ENCODE measurements at regions not wholly inside any gene's neighbourhood (a gene's known extent, or its start where the extent isn't known, plus 50 kb on each side); places are given as distances from the start of the nearest gene placed in this dataset.

DNA sequence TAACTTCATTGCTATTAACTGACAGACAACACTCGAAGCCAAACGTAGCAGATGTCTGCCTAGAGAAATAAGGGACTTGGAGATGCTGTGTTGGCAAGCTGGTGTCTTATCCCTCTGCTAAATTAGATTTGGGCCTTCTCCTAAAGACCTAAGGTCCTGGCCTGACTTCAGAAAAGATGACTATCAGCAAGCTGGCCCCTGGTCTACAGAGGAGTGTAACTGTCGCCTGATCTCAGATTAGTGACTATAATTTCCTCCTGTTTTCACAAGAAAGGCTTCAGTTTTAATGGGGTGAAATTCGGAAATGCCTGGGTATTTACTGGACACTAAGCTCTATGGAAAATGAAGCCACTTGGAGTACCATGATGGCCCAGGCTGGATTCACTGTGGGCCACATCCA is 53.1 kb upstream of the SLC7A14 start (continued):
- TF ChIP-seq, protein P1, sequence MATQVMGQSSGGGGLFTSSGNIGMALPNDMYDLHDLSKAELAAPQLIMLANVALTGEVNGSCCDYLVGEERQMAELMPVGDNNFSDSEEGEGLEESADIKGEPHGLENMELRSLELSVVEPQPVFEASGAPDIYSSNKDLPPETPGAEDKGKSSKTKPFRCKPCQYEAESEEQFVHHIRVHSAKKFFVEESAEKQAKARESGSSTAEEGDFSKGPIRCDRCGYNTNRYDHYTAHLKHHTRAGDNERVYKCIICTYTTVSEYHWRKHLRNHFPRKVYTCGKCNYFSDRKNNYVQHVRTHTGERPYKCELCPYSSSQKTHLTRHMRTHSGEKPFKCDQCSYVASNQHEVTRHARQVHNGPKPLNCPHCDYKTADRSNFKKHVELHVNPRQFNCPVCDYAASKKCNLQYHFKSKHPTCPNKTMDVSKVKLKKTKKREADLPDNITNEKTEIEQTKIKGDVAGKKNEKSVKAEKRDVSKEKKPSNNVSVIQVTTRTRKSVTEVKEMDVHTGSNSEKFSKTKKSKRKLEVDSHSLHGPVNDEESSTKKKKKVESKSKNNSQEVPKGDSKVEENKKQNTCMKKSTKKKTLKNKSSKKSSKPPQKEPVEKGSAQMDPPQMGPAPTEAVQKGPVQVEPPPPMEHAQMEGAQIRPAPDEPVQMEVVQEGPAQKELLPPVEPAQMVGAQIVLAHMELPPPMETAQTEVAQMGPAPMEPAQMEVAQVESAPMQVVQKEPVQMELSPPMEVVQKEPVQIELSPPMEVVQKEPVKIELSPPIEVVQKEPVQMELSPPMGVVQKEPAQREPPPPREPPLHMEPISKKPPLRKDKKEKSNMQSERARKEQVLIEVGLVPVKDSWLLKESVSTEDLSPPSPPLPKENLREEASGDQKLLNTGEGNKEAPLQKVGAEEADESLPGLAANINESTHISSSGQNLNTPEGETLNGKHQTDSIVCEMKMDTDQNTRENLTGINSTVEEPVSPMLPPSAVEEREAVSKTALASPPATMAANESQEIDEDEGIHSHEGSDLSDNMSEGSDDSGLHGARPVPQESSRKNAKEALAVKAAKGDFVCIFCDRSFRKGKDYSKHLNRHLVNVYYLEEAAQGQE (tag by site-specific recombination; IDR thresholded peaks at IDR 0.05): no peak
- no peak for TF ChIP-seq ZNF140 (tag by site-specific recombination; IDR thresholded peaks at IDR 0.05)
- TF ChIP-seq ZNF214 (tag by site-specific recombination; IDR thresholded peaks at IDR 0.05; ENCODE audit: borderline replicate concordance): no peak
- no peak for TF ChIP-seq IKZF3 (tag by site-specific recombination; IDR thresholded peaks at IDR 0.05)
- no peak for TF ChIP-seq GLIS2 (tag by site-specific recombination; IDR thresholded peaks at IDR 0.05)
- TF ChIP-seq, protein P2, sequence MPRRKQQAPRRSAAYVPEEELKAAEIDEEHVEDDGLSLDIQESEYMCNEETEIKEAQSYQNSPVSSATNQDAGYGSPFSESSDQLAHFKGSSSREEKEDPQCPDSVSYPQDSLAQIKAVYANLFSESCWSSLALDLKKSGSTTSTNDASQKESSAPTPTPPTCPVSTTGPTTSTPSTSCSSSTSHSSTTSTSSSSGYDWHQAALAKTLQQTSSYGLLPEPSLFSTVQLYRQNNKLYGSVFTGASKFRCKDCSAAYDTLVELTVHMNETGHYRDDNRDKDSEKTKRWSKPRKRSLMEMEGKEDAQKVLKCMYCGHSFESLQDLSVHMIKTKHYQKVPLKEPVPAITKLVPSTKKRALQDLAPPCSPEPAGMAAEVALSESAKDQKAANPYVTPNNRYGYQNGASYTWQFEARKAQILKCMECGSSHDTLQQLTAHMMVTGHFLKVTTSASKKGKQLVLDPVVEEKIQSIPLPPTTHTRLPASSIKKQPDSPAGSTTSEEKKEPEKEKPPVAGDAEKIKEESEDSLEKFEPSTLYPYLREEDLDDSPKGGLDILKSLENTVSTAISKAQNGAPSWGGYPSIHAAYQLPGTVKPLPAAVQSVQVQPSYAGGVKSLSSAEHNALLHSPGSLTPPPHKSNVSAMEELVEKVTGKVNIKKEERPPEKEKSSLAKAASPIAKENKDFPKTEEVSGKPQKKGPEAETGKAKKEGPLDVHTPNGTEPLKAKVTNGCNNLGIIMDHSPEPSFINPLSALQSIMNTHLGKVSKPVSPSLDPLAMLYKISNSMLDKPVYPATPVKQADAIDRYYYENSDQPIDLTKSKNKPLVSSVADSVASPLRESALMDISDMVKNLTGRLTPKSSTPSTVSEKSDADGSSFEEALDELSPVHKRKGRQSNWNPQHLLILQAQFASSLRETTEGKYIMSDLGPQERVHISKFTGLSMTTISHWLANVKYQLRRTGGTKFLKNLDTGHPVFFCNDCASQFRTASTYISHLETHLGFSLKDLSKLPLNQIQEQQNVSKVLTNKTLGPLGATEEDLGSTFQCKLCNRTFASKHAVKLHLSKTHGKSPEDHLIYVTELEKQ (tag by site-specific recombination; IDR thresholded peaks at IDR 0.05; ENCODE audit: borderline replicate concordance): no peak
- TF ChIP-seq GLIS1 (tag by site-specific recombination; IDR thresholded peaks at IDR 0.05): no peak
- TF ChIP-seq, protein P3, sequence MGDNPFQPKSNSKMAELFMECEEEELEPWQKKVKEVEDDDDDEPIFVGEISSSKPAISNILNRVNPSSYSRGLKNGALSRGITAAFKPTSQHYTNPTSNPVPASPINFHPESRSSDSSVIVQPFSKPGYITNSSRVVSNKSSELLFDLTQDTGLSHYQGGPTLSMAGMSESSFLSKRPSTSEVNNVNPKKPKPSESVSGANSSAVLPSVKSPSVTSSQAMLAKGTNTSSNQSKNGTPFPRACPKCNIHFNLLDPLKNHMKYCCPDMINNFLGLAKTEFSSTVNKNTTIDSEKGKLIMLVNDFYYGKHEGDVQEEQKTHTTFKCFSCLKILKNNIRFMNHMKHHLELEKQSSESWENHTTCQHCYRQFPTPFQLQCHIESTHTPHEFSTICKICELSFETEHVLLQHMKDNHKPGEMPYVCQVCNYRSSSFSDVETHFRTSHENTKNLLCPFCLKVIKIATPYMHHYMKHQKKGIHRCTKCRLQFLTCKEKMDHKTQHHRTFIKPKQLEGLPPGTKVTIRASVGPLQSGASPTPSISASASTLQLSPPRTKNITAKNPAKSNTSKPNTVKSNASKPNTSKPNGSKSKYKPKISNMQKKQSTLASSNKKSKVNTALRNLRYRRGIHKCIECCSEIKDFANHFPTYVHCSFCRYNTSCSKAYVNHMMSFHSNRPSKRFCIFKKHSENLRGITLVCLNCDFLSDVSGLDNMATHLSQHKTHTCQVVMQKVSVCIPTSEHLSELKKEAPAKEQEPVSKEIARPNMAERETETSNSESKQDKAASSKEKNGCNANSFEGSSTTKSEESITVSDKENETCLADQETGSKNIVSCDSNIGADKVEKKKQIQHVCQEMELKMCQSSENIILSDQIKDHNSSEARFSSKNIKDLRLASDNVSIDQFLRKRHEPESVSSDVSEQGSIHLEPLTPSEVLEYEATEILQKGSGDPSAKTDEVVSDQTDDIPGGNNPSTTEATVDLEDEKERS (tag by site-specific recombination; IDR thresholded peaks at IDR 0.05): no peak
- no peak for TF ChIP-seq ZBTB48 (tag by site-specific recombination; IDR thresholded peaks at IDR 0.05)

DNA sequence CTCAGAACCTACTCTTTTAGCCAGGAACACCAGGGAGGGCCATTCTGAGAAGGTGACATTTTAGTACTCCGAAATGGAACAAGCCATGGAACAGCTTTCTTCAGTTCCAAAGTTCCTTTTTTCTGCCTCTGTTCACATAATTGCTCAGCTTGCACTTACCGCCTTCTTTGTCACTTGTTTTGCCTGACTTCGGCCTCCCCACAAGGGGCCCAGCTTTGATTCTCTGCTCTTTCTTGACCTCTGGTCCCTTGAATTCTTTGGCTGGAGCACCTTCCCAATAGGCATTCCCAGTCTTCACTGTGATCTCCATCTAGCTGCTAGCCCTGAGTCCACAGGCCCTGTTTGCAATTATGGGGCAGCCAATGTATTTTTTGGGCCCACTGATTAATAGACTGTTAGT is 51.4 kb upstream of the SLC7A14 start:
- TF ChIP-seq, protein P4, sequence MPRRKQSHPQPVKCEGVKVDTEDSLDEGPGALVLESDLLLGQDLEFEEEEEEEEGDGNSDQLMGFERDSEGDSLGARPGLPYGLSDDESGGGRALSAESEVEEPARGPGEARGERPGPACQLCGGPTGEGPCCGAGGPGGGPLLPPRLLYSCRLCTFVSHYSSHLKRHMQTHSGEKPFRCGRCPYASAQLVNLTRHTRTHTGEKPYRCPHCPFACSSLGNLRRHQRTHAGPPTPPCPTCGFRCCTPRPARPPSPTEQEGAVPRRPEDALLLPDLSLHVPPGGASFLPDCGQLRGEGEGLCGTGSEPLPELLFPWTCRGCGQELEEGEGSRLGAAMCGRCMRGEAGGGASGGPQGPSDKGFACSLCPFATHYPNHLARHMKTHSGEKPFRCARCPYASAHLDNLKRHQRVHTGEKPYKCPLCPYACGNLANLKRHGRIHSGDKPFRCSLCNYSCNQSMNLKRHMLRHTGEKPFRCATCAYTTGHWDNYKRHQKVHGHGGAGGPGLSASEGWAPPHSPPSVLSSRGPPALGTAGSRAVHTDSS (tag by site-specific recombination; IDR thresholded peaks at IDR 0.05): no peak
- no peak for TF ChIP-seq PRDM1 (tag by site-specific recombination; IDR thresholded peaks at IDR 0.05)
- no peak for TF ChIP-seq SP3 (tag by site-specific recombination; IDR thresholded peaks at IDR 0.05)
- TF ChIP-seq, protein P2 (tag by site-specific recombination; IDR thresholded peaks at IDR 0.05; ENCODE audit: borderline replicate concordance): no peak
- TF ChIP-seq EGR2 (tag by site-specific recombination; IDR thresholded peaks at IDR 0.05; ENCODE audit: low read depth): no peak
- no peak for TF ChIP-seq ZNF274 (IDR thresholded peaks at IDR 0.05; ENCODE audit: low read length)
- no peak for TF ChIP-seq ZNF274 (tag by site-specific recombination; IDR thresholded peaks at IDR 0.05; ENCODE audit: borderline replicate concordance)
- TF ChIP-seq, protein P5, sequence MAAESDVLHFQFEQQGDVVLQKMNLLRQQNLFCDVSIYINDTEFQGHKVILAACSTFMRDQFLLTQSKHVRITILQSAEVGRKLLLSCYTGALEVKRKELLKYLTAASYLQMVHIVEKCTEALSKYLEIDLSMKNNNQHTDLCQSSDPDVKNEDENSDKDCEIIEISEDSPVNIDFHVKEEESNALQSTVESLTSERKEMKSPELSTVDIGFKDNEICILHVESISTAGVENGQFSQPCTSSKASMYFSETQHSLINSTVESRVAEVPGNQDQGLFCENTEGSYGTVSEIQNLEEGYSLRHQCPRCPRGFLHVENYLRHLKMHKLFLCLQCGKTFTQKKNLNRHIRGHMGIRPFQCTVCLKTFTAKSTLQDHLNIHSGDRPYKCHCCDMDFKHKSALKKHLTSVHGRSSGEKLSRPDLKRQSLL (tag by site-specific recombination; IDR thresholded peaks at IDR 0.05): no peak
- no peak for TF ChIP-seq ZNF701 (tag by site-specific recombination; IDR thresholded peaks at IDR 0.05)
- ChIA-PET CTCF (no interaction called here), POLR2A (no interaction called here)
- H3K9me3 ChIP-seq (ENCODE audit: control insufficient read depth, insufficient read depth, low read depth, low read length): no peaks in the 10 kb centered on the region
- H3K4me3 ChIP-seq (ENCODE audit: low read depth, low read length): no peak overlapping the region
- no peak overlapping the region for H3K27ac ChIP-seq (ENCODE audit: extremely low read depth, low read depth, low read length)
- H3K36me3 ChIP-seq (ENCODE audit: control insufficient read depth in 2 of 2, insufficient read depth in 1 of 2, low read length in 2 of 2): no peaks in the 10 kb centered on the region
- H3K4me1 ChIP-seq (ENCODE audit: control insufficient read depth, insufficient read depth, low read length): no peaks in the 10 kb centered on the region

Data from HEK293 (cell line).